Muscle of leg (tissue), 3 donors: ENCODE measurements at regions not wholly inside any gene's neighbourhood (a gene's known extent, or its start where the extent isn't known, plus 50 kb on each side); places are given as distances from the start of the nearest gene placed in this dataset.

Source experiments
- DNase-seq: peaks from one replicate; pipeline ENCODE4 v3.0.0; 2013
- H3K27ac ChIP-seq: one replicate; pipeline ENCODE4 v1.5.1; 2013; ENCODE audit warnings: mild to moderate bottlenecking, low read length, control low read depth
- H3K27me3 ChIP-seq: one replicate; pipeline ENCODE4 v1.6.1; 2013; ENCODE audit warnings: low read length; ENCODE audit not compliant: control insufficient read depth, insufficient read depth
- H3K36me3 ChIP-seq: one replicate; pipeline ENCODE4 v1.6.1; 2013; ENCODE audit warnings: low read length; ENCODE audit not compliant: control insufficient read depth, insufficient read depth
- H3K4me1 ChIP-seq: one replicate; pipeline ENCODE4 v1.6.1; 2013; ENCODE audit warnings: low read length; ENCODE audit not compliant: control insufficient read depth, insufficient read depth
- H3K4me3 ChIP-seq: one replicate; pipeline ENCODE4 v1.5.1; 2013; ENCODE audit warnings: low read length, control low read depth
- H3K9me3 ChIP-seq: replicated peaks from 2 replicates; pipeline ENCODE4 v1.6.1; 2013; ENCODE audit warnings: low read depth, low read length; ENCODE audit not compliant: control insufficient read depth
- WGBS: methylation state at CpG from one replicate; pipeline ENCODE4 v1.1.5; 2013; ENCODE audit warnings: missing lambda C conversion rate; ENCODE audit not compliant: insufficient coverage; 5-methylcytosine and 5-hydroxymethylcytosine counted together

DNA sequence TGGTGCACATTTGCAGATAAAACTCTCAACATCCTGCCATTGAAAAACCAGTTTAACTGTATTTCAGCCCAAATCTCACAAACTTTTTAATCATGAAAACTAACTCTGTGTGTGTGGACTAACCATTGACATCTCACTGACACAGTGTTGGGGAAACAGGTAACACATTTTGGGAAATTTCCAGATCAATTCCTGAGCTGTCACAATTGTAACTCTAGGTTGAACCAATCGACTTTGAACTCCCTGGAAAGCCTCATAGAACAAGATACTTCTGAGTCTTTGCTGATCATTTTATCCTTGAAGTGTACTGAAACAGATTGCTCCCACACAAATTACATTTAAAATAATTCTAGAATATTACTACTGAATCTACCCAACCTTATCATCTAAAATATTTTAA, 667.9 kb upstream of the NR2F2 start:
- H3K27ac ChIP-seq, result no peak overlapping the region
- no peaks in the 10 kb centered on the region for H3K36me3 ChIP-seq
- no peaks in the 10 kb centered on the region for H3K27me3 ChIP-seq
- 60% methylated on average over 1 of the region's 1 CpG for WGBS
- DNase-seq, result no peak
- H3K4me1 ChIP-seq, result peaks cover 4% of the 10 kb centered on the region
- H3K4me3 ChIP-seq, result no peak overlapping the region
- H3K9me3 ChIP-seq, result no peaks in the 10 kb centered on the region

DNA sequence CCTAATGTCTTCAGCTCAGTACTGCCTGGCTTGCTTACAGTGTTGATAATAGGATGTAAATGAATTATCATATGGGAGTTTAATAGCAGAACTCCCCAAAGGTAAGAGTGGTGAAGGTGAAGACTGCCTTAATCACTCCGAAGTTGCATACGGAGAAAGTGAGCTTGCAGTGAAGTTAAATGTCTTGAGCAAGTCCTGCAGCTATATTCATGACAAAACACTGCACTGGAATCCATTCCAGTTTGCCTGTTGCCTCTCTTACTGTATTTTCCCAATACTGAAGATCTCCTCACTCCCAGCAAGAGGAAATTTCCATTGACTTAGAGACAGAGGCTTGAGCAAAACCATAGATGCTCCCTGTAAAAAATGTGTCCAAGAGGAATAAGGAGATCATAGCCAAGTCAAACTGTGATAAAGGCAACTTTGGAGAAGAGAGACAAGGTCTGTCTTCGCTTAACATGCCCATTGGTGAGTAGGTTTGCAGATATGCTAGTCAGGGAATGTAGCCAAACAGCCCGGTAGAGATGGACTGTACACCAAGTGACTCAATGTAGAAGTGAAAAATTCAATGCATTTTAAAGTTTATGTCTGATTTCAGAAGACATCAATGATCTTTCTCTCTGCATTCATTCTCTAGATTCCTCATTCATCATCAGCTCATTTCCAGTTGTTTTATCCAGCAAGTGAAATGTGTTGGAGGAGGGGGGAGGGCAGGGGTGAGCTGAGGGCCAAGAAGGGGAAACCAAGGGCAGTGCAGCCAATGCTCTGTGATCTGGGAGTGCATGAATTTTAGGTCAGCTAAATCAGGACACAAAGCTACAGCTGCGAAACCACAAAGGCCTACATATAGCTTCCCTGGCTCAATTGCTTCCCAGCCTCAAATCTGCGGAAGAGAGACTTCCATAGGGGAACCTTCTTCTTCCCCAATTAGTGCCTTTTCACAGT, 667.1 kb upstream of the NR2F2 start:
- no peaks in the 10 kb centered on the region for H3K9me3 ChIP-seq
- peaks cover 4% of the 10 kb centered on the region for H3K4me1 ChIP-seq
- 55% methylated on average over 4 of the region's 6 CpGs for WGBS
- peak; percentile 56 for DNase-seq
- no peaks in the 10 kb centered on the region for H3K27me3 ChIP-seq
- H3K4me3 ChIP-seq, result no peak overlapping the region
- H3K36me3 ChIP-seq, result no peaks in the 10 kb centered on the region
- H3K27ac ChIP-seq, result peak overlapping the region; percentile 0

DNA sequence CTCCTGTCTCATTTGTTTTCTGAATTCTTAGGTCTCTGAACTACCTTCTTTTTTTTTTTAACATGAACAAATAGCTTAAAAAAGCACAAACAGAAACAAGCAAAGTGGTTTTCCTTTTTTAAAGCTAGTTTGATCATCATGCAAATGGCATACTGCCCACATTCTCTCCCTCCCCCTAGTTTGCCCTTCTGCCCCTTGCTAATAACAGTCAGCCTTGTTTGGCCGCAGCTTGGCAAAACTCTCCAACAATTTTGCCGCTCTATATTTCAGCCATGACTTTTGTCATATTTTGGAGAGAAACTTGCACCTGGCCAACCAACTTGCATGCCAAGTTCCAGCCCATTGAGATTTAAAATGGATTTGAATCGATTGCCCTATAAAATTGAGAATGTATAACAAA, 666.0 kb upstream of the NR2F2 start:
- peak; percentile 70 for DNase-seq
- Histone ChIP-seq H3K36me3 (no peaks in the 10 kb centered on the region), H3K4me3 (no peak overlapping the region), H3K27ac (no peak overlapping the region), H3K4me1 (peaks cover 7% of the 10 kb centered on the region), H3K27me3 (no peaks in the 10 kb centered on the region), H3K9me3 (no peaks in the 10 kb centered on the region)
- WGBS, result 31% methylated on average over 2 of the region's 3 CpGs

DNA sequence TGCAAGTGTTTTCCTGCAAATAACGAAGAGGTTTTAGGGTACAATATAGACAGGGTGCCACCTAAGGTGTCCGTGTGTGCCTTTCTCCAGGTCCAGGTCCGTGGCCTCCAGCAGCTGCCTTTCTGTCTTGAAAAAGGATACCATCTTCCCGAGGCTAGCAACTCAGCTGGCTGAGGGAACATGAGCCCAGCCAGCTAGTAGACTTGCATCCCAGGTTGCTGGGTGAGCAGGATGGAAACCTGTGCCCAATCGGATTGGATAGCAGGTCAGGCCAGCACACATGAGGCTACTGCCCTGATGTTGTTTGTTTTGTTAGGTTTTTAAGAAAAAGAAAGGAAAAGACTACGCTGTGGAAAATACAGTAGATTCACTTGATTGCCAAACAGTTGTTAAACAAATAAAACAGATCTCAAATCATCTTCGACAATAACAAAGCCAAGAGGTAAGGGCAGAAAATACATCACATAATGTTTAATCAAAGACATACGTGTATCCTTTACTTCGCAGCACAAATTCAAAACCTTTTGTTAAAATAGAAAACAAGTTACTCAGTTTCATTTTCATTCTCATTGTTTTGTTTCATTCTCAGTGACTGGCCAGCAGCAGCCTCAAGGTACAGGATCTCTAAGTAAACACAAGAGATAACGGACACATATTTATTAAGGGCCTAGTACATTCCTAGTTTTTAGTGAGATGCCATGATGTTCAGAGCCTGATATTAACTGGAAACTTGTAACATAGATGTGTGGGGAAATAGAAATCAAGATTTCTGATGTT, 661.2 kb upstream of the NR2F2 start:
- peak; percentile 32 for DNase-seq
- Histone ChIP-seq H3K36me3 (no peaks in the 10 kb centered on the region), H3K27me3 (no peaks in the 10 kb centered on the region), H3K27ac (peak overlapping the region; percentile 52), H3K4me1 (peaks cover 5% of the 10 kb centered on the region), H3K4me3 (no peak overlapping the region), H3K9me3 (no peaks in the 10 kb centered on the region)
- 38% methylated on average over 6 of the region's 10 CpGs for WGBS

DNA sequence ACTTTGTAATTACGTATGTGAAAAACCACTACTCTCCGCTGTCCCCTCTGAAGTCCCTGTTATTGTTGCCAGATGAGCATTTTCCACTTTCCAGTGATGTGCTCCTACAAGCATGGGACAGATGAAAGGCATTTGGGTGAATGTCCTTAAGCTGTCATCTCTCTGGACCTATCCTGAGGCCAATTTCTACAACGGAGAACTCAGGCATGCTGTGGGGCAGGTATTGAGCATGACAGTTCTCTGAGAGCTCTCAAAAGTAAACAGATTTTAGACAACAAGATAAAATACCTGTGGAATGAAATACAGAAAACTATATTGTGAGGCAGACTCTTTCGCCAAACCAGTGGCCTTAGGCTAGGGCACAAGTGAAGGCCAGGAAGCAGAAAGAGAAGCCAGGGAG, 656.5 kb upstream of the NR2F2 start:
- no peaks in the 10 kb centered on the region for H3K9me3 ChIP-seq
- WGBS, result 82% methylated on average over 2 of the region's 4 CpGs
- no peak overlapping the region for H3K27ac ChIP-seq
- no peaks in the 10 kb centered on the region for H3K36me3 ChIP-seq
- no peaks in the 10 kb centered on the region for H3K27me3 ChIP-seq
- H3K4me3 ChIP-seq, result no peak overlapping the region
- peaks cover 2% of the 10 kb centered on the region for H3K4me1 ChIP-seq
- no peak for DNase-seq

DNA sequence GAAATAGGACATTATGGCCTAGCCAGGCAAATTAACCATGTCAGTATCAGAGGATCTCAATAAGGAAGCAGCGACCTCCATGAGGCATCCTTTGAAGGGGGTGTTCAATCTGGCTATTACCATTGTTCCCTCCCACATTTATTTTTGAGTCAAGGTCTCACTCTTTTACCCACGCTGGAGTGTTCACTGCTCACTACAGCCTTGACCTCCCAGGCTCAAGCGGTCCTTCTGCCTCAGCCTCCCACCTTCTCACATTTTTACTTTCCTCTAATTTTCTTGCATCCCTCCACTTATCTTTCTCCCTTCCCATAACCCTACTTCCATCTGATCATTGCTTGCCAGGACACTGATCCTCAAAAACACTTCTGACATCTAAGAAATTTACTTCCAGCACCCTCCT, 654.0 kb upstream of the NR2F2 start:
- H3K9me3 ChIP-seq, result no peaks in the 10 kb centered on the region
- no peak for DNase-seq
- no peaks in the 10 kb centered on the region for H3K27me3 ChIP-seq
- no peak overlapping the region for H3K4me3 ChIP-seq
- no peaks in the 10 kb centered on the region for H3K4me1 ChIP-seq
- 87% methylated on average over 3 of the region's 3 CpGs for WGBS
- H3K36me3 ChIP-seq, result no peaks in the 10 kb centered on the region
- no peak overlapping the region for H3K27ac ChIP-seq

DNA sequence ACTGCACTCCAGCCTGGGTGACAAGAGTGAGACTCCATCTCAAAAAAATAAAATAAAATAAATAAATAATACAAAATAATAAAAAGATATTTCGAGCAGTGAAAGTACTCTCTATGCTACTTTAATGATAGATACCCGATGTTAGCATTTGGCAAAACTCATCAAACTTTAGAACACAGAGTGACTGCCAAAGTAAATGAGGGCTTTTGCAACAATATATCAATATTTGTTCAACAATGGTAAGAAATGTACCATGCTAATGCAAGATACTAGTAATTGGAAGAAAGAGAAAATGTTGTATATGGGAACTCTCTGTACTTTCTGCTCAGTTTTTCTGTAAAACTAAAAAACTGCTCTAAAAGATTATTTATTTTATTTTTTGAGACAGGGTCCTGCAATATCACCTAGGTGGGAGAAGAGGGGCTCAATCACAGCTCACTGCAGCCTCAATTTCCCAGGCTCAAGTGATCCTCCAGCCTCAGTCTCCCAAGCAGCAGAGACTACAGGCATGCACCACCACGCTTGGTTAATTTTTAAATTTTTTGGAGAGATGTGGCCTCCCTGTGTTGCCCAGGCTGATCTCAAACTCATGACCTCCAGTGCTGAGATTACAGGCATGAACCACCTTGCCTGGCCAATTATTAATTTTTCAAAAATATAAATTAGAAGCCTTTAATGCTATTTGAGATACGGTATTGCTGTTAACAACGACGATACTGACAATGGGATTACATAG, 650.5 kb upstream of the NR2F2 start:
- no peak overlapping the region for H3K4me3 ChIP-seq
- H3K9me3 ChIP-seq, result no peaks in the 10 kb centered on the region
- no peaks in the 10 kb centered on the region for H3K4me1 ChIP-seq
- no peak for DNase-seq
- no peak overlapping the region for H3K27ac ChIP-seq
- no peaks in the 10 kb centered on the region for H3K36me3 ChIP-seq
- H3K27me3 ChIP-seq, result no peaks in the 10 kb centered on the region
- no CpG with 5 or more reads among the region's 6 CpGs for WGBS

DNA sequence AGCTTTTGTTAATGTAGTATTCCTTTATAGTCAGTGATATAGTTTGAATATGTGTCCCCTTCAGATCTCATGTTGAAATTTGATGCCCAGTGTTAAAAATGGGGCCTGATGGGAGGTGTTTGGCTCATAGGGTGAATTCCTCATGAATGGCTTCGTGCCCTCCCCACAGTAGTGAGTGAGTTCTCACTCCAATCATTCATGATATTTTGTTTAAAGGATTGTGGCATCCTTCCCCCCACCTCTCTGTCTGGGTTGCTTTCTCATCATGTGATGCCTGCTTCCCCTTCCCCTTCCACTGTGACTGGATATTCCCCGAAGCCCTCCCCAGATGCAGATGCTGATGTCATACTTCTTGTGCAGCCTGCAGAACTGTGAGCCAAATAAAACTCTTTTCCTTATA, 649.8 kb upstream of the NR2F2 start:
- no peak for DNase-seq
- Histone ChIP-seq H3K36me3 (no peaks in the 10 kb centered on the region), H3K27me3 (no peaks in the 10 kb centered on the region), H3K4me1 (no peaks in the 10 kb centered on the region), H3K9me3 (no peaks in the 10 kb centered on the region), H3K4me3 (no peak overlapping the region), H3K27ac (no peak overlapping the region)
- 63% methylated on average over 1 of the region's 2 CpGs for WGBS

DNA sequence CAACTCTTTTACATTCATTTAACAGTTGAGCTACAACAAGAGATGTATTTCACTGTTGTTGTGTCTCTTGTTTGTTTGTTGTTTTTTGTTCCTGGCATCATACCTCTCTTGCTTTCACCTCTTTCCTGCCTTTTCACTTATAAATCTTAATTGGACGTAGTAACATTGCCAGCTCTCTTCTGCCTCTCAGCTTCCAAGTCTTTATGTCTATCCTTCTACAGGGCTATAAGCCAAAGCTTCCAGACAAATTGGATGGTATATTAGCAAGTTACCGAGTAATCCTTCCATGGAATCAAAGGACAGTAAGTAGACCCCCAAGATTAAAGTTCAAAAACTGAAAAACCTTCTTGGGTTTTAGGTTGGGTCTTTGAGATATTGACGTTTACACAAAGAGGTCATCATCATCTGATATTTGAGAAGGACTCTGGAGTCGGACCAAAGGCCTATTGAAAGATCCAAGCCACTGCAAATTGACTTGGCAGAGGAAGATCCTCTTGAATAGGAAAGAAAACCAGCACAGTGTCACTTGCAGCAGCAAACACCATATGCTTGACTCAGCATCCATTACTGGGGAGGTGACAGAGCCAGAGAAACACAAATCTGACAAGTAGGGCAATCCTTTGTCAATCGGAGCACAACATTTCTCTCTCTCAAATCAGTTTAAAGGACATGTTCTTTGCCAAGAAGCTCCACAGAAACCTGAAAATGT, 648.5 kb upstream of the NR2F2 start:
- Histone ChIP-seq H3K27ac (no peak overlapping the region), H3K9me3 (no peaks in the 10 kb centered on the region), H3K4me3 (no peak overlapping the region), H3K27me3 (no peaks in the 10 kb centered on the region), H3K36me3 (no peaks in the 10 kb centered on the region), H3K4me1 (no peaks in the 10 kb centered on the region)
- DNase-seq, result no peak
- 40% methylated on average over 1 of the region's 5 CpGs for WGBS
